GM12801 (cell line): ENCODE measurements at regions not wholly inside any gene's neighbourhood (a gene's known extent, or its start where the extent isn't known, plus 50 kb on each side); places are given as distances from the start of the nearest gene placed in this dataset.

Source experiments
- CTCF ChIP-seq: IDR thresholded peaks from one replicate; pipeline ENCODE4 v1.5.1; 2011; ENCODE audit warnings: control low read depth; ENCODE audit not compliant: insufficient read length; ENCODE audit errors: extremely low read depth

GRCh38 chr17:73878923-73879322, 234.7 kb upstream of the SDK2 start:
- TF ChIP-seq CTCF, result no peak

- no peak for TF ChIP-seq CTCF
Measured at GRCh38 chr17:73879987-73880386, 235.7 kb upstream of the SDK2 start.

GRCh38 chr17:73882590-73882989, 238.3 kb upstream of the SDK2 start:
- no peak for TF ChIP-seq CTCF

GRCh38 chr17:73883175-73883574, 238.9 kb upstream of the SDK2 start:
- no peak for TF ChIP-seq CTCF

GRCh38 chr17:73887739-73888138, 243.5 kb upstream of the SDK2 start:
- TF ChIP-seq CTCF, result no peak

- no peak for TF ChIP-seq CTCF
Measured at GRCh38 chr17:73888862-73889261, 244.6 kb upstream of the SDK2 start.

GRCh38 chr17:73889439-73889838, 245.2 kb upstream of the SDK2 start:
- no peak for TF ChIP-seq CTCF

- no peak for TF ChIP-seq CTCF
Measured at GRCh38 chr17:73890831-73891405, 246.7 kb upstream of the SDK2 start.
